ENCODE measurements at regions not wholly inside any gene's neighbourhood (a gene's known extent, or its start where the extent isn't known, plus 50 kb on each side); places are given as distances from the start of the nearest gene placed in this dataset.
"Not testable (repeated sequence)": the region's sequence is repeated elsewhere in the genome, so short reads cannot be mapped to it uniquely, and the experiment has no call there.

- DNase-seq, result no peak
Observed at GRCh38 chr2:53200072-53200471, 567.5 kb upstream of the CHAC2 start.

- no peak for DNase-seq
Observed at GRCh38 chr2:53188851-53189510, 578.6 kb upstream of the CHAC2 start.

GRCh38 chr2:53183581-53183980 lies 584.0 kb upstream of the CHAC2 start:
- no peak for DNase-seq

GRCh38 chr2:53182601-53183000 lies 585.0 kb upstream of the CHAC2 start:
- peak; percentile 31 for DNase-seq

GRCh38 chr2:53181759-53182158 lies 585.8 kb upstream of the CHAC2 start:
- no peak for DNase-seq

- DNase-seq, result no peak
Observed at GRCh38 chr2:53177327-53177726, 590.3 kb upstream of the CHAC2 start.

GRCh38 chr2:53174539-53174938 lies 593.1 kb upstream of the CHAC2 start:
- DNase-seq, result no peak

GRCh38 chr2:53173698-53174455 lies 593.7 kb upstream of the CHAC2 start:
- DNase-seq, result no peak

GRCh38 chr2:53173091-53173490 lies 594.5 kb upstream of the CHAC2 start:
- DNase-seq, result no peak

DNA sequence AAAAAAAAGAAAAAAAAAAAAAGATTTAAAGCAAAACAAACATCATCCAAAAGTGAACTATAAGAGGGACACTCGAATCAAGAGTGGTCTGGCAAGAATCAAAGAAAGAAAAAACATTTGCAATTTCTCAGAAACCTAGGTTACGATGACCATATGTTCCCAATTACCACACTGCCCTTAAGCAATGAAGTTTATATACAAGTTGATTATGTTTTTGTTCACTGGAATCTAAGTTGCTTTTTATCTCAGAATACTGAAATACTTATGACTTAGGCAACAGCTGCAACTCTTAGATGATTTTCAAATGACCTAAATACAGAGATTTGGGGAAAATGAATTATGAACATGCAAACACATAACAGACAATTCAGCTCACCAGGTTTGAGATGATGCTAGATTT lies 597.1 kb upstream of the CHAC2 start:
- no peak for DNase-seq

DNA sequence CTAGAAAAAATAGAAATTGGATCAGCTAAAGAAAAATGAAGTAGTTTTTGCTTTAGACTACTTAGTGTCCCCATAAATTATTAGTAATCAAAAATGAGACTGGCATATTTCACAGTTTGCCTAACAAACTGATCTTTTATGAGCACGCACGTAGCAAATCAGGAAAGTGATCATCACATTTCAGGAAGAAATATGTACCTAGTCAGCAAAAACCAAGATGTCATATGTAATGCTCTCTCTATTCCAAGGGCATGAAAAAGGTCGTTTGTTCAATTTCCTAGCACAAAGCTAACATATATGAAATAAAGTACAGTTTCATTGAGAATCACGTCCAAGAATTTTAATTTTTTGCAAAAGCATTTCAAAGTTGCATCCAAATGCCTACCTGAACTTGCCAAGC lies 600.4 kb upstream of the CHAC2 start:
- no peak for DNase-seq

GRCh38 chr2:53150146-53150545 lies 617.5 kb upstream of the CHAC2 start:
- DNase-seq, result peak; percentile 14

DNA sequence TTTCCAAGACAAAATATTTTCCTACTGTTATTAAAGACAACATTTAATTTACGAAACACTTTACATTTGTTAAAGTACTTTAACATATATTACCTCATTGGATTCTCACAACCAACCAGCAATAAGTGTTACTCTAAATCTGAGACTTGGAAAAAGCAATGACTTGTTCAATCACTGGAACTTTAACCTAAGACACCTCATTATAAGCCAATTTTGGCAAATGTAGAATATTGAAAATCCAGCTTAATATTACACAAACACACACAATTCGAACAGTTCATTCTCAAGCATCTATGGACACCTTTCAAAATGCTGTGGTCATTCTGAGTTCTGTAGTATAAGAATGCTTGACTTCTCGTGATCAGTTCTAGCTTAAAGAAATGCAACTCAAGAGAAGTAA lies 619.4 kb upstream of the CHAC2 start:
- DNase-seq, result no peak

DNA sequence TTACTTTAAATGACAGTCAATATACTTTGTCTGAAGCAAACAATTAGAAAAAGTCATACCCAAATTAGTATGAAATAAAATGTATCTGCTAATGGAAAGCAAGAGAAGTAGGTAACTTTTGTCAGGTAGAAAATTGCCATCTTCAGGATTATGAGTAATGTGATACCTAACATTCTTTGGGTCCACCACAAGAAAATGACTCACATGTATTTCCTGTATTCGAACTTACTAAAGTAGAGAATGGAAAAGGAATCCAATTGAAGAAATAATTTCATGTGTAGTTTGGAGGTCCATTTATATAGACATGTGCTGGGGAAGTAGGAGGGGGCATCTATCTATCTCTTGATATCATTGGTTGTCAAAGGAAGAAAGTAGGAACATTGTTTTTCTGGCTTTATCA lies 636.2 kb upstream of the CHAC2 start:
- peak; percentile 73 for DNase-seq

GRCh38 chr2:53130441-53130943 lies 637.1 kb upstream of the CHAC2 start:
- DNase-seq, result peak; percentile 29

DNA sequence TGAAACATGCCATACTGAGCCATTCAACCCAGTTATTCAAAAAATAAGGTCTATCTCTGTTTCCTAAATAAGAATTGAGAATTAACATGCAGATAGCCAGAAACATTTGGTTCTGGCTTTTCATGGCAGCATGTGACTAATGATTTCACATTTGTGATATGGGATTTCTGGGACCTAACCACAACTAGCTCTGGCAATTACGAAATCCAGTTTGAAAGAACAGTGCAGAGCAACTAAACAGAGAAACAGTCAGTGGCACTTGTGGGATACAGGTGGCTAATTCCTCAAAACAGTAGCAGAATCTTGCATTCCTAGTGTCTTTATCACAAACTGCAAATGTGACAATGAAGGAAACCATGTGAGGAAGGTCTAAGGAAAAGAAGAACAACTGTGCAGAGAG lies 637.8 kb upstream of the CHAC2 start:
- DNase-seq, result peak; percentile 89

DNA sequence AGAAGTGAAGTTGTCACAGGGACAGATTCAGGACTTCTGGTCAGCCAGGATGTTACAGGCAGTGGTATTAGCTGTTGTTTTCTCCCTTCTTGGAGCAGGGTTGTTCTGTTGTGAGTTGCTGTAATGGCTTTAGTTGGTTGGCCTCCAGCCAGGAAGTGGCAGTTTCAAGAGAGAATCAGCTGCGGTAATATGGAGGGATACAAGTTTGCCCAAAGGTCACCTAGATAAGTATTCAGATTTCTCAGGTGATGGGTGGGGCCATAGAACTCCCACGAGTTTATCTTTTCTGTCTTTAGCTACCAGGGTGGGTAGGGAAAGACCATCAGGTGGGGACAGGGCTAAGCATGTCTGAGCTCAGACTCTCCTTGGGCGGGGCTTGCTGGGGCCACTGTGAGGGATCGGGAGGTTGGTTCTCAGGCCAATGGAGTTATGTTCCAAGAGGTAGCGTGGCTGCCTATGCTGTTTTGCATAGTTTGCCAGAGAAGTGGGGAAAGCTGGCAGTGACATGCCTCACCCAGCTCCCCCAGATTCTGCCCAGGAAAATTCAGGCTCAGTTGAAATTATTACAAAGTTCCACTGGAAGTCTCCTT lies 640.4 kb upstream of the CHAC2 start:
- DNase-seq, result no peak

DNA sequence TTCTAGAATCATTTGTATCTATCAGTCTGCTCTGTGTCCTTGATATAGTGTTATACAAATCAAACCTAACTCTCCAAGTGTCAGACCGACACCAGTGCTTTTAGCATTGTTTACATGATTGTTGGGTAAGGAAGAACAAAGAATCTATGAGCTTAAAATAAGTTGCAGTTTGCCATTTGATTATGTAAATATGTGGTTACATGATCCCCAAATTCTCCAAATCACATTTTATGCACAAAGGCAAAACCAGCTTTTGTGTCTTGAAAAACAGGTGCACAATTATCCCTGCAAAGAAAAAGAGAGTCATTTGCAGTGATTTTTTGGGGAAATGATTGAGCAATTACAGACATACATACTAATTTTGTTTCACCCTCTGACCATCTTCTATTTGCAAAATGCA lies 652.6 kb upstream of the CHAC2 start:
- no peak for DNase-seq

GRCh38 chr2:53114582-53114981 lies 653.0 kb upstream of the CHAC2 start:
- no peak for DNase-seq

DNA sequence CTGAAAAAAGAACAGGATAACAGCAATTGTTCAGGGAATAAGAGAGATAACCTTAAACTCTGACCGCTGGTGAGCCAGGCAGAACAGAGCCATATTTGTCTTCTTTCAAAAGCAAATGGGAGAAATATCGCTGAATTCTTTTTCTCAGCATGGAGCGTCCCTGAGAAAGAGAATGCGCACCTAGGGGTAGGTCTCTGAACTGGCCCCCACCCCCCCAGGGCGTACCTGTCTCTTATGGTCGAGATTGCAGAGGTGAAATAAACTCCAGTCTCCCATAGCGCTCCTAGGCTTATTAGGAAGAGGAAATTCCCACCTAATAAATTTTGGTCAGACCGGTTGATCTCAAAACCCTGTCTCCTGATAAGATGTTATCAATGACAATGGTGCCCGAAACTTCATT lies 655.2 kb upstream of the CHAC2 start:
- DNase-seq, result not testable (repeated sequence)

- DNase-seq, result no peak
Observed at GRCh38 chr2:53111406-53111805, 656.2 kb upstream of the CHAC2 start.

DNA sequence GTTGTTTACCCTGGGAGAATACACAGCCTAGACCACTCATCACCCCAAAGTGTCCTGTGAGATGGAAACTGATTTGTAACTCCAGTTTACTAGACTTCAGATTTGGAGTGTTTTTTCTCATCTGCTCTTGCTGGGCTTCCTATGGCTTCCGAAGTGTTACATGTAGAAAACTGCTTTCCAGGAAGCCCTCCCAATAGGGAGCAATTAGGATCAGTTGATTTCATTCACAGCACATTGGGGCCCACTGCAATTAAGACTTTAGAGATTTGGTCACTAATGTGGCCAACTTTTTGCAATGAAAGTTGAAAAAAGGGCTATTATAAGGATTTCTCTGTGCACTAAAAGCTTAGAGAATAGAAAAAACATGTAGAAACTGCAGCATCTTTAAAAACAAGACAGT lies 656.6 kb upstream of the CHAC2 start:
- DNase-seq, result no peak

GRCh38 chr2:53108246-53108645 lies 659.4 kb upstream of the CHAC2 start:
- DNase-seq, result no peak

DNA sequence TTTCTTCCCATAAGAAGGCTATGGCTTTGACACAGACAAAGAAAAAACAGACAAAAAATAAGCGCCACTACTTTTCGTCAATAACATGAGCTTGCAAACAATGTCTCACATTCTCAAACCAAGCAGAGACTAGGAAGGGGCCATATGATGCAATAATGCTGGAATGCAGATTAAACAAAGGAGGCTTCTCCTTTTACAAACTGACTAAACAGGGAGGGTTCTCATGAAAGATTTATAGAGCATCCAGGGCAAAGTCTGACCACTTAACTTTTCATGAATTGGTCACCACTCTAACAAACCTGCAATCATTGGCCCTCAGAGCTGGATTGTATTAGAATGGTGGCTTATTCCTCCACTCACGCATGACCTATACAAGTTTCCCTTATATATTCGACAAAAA lies 663.3 kb upstream of the CHAC2 start:
- peak; percentile 95 for DNase-seq

Measured in kidney glomerular epithelial cell (primary cell).